ENCODE measurements at regions not wholly inside any gene's neighbourhood (a gene's known extent, or its start where the extent isn't known, plus 50 kb on each side); places are given as distances from the start of the nearest gene placed in this dataset.
"Not testable (repeated sequence)": the region's sequence is repeated elsewhere in the genome, so short reads cannot be mapped to it uniquely, and the experiment has no call there.

DNA sequence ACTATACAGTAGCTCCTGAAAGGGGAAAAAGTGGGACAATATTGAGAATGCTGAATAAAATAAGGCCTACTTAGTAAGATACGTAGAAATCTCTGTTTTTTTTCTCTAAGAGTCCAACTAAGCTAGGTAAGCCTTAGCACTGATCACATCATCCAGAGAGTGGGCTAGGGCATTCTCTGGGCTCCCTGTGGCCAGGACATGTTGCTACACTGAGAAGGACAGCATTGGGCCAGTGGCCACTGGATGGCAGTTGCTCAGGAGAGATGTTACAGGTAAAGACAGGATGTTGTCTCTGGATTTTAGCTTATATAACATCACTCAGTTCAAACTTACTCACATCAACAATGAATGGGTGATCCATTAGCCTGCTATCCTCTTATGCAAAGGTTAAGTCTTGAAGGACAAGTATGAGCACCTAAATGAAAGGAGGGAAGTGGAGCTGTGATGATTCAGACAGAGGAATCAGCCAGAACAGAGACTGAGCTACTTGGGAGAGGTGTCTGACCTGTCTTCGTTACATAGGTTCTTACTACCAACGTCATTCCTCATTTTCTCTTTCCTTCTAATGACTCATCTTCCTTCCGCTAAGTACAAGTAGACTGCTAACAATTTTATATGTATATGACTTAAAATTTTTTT, 226.6 kb upstream of the ADCY2 start:
- no peak for DNase-seq (ENCODE audit: low read depth in 6 of 9, low spot score in 9 of 9)
- no peaks in the 10 kb centered on the region for H3K36me3 ChIP-seq (ENCODE audit: control insufficient read depth in 2 of 2, insufficient read depth in 2 of 2, low read length in 1 of 2)
- 85% methylated on average over 4 of the region's 4 CpGs for WGBS
- no peaks in the 10 kb centered on the region for H3K9me3 ChIP-seq (ENCODE audit: control insufficient read depth in 2 of 2, insufficient read depth in 1 of 2, low read length in 1 of 2)
- no peak overlapping the region for H3K27ac ChIP-seq (ENCODE audit: low read depth in 1 of 2, low read length in 1 of 2)
- no peak overlapping the region for H3K4me3 ChIP-seq (ENCODE audit: low read length in 2 of 2)
- no peaks in the 10 kb centered on the region for H3K27me3 ChIP-seq (ENCODE audit: control insufficient read depth in 2 of 2, insufficient read depth in 1 of 2, low read length in 1 of 2)
- H3K4me1 ChIP-seq (ENCODE audit: control insufficient read depth in 2 of 2, insufficient read depth in 2 of 2, low read length in 2 of 2): no peaks in the 10 kb centered on the region

DNA sequence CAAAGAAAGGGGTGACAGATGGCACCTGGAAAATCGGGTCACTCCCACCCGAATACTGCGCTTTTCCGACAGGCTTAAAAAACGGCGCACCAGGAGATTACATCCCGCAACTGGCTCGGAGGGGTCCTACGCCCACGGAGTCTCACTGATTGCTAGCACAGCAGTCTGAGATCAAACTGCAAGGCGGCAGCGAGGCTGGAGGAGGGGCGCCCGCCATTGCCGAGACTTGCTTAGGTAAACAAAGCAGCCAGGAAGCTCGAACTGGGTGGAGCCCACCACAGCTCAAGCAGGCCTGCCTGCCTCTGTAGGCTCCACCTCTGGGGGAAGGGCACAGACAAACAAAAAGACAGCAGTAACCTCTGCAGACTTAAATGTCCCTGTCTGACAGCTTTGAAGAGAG, 225.2 kb upstream of the ADCY2 start:
- not testable (repeated sequence) for H3K27me3 ChIP-seq (ENCODE audit: control insufficient read depth in 2 of 2, insufficient read depth in 1 of 2, low read length in 1 of 2); H3K9me3 ChIP-seq (ENCODE audit: control insufficient read depth in 2 of 2, insufficient read depth in 1 of 2, low read length in 1 of 2); H3K4me1 ChIP-seq (ENCODE audit: control insufficient read depth in 2 of 2, insufficient read depth in 2 of 2, low read length in 2 of 2); H3K36me3 ChIP-seq (ENCODE audit: control insufficient read depth in 2 of 2, insufficient read depth in 2 of 2, low read length in 1 of 2); H3K27ac ChIP-seq (ENCODE audit: low read depth in 1 of 2, low read length in 1 of 2); H3K4me3 ChIP-seq (ENCODE audit: low read length in 2 of 2); DNase-seq (ENCODE audit: low read depth in 6 of 9, low spot score in 9 of 9)
- 68% methylated on average over 16 of the region's 16 CpGs for WGBS

DNA sequence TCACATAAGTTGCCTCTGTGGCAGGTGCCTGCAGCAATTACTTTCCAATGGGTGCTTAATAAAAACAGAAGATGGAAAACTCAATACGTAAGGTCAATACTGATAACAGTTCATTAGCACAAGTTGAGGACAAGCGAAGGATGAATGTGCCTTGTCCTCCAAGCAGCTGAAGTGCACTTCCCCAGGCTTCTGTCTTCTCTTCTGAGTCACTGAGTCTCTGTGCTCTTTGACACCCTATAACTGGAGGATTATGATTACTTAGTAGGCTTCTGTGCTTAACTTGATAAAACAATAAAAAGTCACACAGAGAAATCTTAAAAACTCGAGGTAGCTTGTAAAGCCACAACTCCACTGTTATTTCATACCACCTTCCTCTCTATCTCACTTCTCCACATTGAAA, 216.6 kb upstream of the ADCY2 start:
- no peaks in the 10 kb centered on the region for H3K9me3 ChIP-seq (ENCODE audit: control insufficient read depth in 2 of 2, insufficient read depth in 1 of 2, low read length in 1 of 2)
- H3K4me3 ChIP-seq (ENCODE audit: low read length in 2 of 2): no peak overlapping the region
- H3K27ac ChIP-seq (ENCODE audit: low read depth in 1 of 2, low read length in 1 of 2): no peak overlapping the region
- H3K27me3 ChIP-seq (ENCODE audit: control insufficient read depth in 2 of 2, insufficient read depth in 1 of 2, low read length in 1 of 2): no peaks in the 10 kb centered on the region
- DNase-seq (ENCODE audit: low read depth in 6 of 9, low spot score in 9 of 9): no peak
- H3K4me1 ChIP-seq (ENCODE audit: control insufficient read depth in 2 of 2, insufficient read depth in 2 of 2, low read length in 2 of 2): no peaks in the 10 kb centered on the region
- WGBS: 85% methylated on average over 3 of the region's 3 CpGs
- H3K36me3 ChIP-seq (ENCODE audit: control insufficient read depth in 2 of 2, insufficient read depth in 2 of 2, low read length in 1 of 2): no peaks in the 10 kb centered on the region

DNA sequence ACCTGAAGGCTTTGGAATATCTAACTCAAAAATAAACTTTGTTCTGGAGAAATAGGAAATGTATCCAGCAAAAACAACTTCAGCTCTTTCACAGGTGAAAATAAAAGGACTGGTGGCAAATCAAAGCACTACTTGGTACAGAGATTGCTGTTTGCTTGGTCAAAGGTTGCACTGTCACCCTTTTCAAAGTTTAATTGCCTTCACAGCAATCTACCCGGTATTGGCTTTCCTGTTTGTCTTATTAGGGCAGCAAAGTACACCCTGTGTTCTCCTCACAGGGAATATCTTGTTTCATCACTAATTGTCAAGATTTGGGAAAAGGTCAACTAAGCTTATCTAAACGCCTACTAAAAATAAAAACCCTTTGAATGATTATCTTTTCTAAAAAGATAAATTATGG, 214.1 kb upstream of the ADCY2 start:
- WGBS: 77% methylated on average over 2 of the region's 2 CpGs
- Histone ChIP-seq H3K4me1 (ENCODE audit: control insufficient read depth in 2 of 2, insufficient read depth in 2 of 2, low read length in 2 of 2) (no peaks in the 10 kb centered on the region), H3K27me3 (ENCODE audit: control insufficient read depth in 2 of 2, insufficient read depth in 1 of 2, low read length in 1 of 2) (no peaks in the 10 kb centered on the region), H3K36me3 (ENCODE audit: control insufficient read depth in 2 of 2, insufficient read depth in 2 of 2, low read length in 1 of 2) (no peaks in the 10 kb centered on the region), H3K4me3 (ENCODE audit: low read length in 2 of 2) (no peak overlapping the region), H3K9me3 (ENCODE audit: control insufficient read depth in 2 of 2, insufficient read depth in 1 of 2, low read length in 1 of 2) (no peaks in the 10 kb centered on the region), H3K27ac (ENCODE audit: low read depth in 1 of 2, low read length in 1 of 2) (no peak overlapping the region)
- no peak for DNase-seq (ENCODE audit: low read depth in 6 of 9, low spot score in 9 of 9)

DNA sequence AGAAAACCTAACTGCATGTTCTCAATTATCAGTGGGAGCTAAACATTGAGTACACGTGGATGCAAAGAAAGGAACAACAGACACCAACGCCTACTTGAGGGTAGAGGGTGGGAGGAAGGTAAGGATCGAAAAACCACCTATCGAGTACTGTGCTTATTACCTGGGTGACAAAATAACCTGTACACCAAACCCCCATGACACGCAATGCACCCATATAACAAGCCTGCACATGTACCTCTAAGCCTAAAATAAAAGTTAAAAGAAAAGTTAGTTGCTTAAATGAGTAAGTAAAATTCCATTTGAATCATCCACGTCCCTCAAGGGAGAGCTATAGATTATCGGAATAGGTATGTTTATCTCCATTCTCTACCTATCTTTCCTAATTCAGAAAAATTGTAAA, 210.2 kb upstream of the ADCY2 start:
- no peak for DNase-seq (ENCODE audit: low read depth in 6 of 9, low spot score in 9 of 9)
- no peaks in the 10 kb centered on the region for H3K4me1 ChIP-seq (ENCODE audit: control insufficient read depth in 2 of 2, insufficient read depth in 2 of 2, low read length in 2 of 2)
- 93% methylated on average over 7 of the region's 7 CpGs for WGBS
- no peak overlapping the region for H3K27ac ChIP-seq (ENCODE audit: low read depth in 1 of 2, low read length in 1 of 2)
- no peak overlapping the region for H3K4me3 ChIP-seq (ENCODE audit: low read length in 2 of 2)
- H3K9me3 ChIP-seq (ENCODE audit: control insufficient read depth in 2 of 2, insufficient read depth in 1 of 2, low read length in 1 of 2): no peaks in the 10 kb centered on the region
- H3K27me3 ChIP-seq (ENCODE audit: control insufficient read depth in 2 of 2, insufficient read depth in 1 of 2, low read length in 1 of 2): no peaks in the 10 kb centered on the region
- H3K36me3 ChIP-seq (ENCODE audit: control insufficient read depth in 2 of 2, insufficient read depth in 2 of 2, low read length in 1 of 2): no peaks in the 10 kb centered on the region

DNA sequence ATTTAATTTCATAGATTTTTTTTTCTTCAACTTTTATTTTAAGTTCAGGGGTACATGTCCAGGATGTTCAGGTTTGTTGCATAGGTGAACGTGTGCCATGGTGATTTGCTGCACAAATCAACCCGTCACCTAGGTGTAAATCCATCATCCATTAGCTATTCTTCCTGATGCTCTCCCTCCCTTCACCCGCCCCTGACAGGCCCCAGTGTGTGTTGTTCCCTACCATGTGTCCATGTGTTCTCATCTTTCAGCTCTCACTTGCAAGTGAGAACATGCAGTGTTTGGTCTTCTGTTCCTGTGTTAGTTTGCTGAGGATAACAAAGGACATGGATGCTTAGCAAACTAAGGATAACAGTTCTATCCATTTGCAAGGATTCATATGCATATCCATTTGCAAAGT, 209.1 kb upstream of the ADCY2 start:
- no peaks in the 10 kb centered on the region for H3K9me3 ChIP-seq (ENCODE audit: control insufficient read depth in 2 of 2, insufficient read depth in 1 of 2, low read length in 1 of 2)
- H3K4me1 ChIP-seq (ENCODE audit: control insufficient read depth in 2 of 2, insufficient read depth in 2 of 2, low read length in 2 of 2): no peaks in the 10 kb centered on the region
- H3K4me3 ChIP-seq (ENCODE audit: low read length in 2 of 2): no peak overlapping the region
- no peak for DNase-seq (ENCODE audit: low read depth in 6 of 9, low spot score in 9 of 9)
- H3K27ac ChIP-seq (ENCODE audit: low read depth in 1 of 2, low read length in 1 of 2): no peak overlapping the region
- 87% methylated on average over 3 of the region's 3 CpGs for WGBS
- no peaks in the 10 kb centered on the region for H3K36me3 ChIP-seq (ENCODE audit: control insufficient read depth in 2 of 2, insufficient read depth in 2 of 2, low read length in 1 of 2)
- H3K27me3 ChIP-seq (ENCODE audit: control insufficient read depth in 2 of 2, insufficient read depth in 1 of 2, low read length in 1 of 2): no peaks in the 10 kb centered on the region

DNA sequence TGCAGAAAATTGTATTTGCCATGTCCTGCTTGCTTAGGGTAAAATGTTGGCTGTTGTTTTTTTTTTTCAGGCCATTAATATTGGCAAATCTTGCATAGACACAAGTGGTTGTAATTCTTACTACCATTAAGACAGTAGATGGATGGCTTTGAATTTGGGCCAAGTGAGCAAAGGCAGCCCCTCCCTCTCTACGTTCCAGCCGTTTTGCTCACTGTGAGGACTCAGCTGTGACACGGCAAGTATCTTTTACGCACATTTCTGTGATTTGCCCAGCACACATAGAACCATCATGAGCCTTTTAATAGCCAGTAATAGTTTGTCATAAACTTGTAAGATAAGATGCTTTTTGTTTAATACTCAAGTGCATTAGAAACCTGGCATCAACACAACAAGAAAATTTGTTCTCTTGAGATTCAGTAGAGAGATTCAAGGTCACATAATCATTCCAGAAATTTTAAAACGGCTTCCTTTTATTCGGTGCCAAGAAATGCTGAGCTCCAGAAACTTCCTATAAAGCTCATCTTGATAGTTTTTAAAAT, 205.2 kb upstream of the ADCY2 start:
- DNase-seq (ENCODE audit: low read depth in 6 of 9, low spot score in 9 of 9): no peak
- no peak overlapping the region for H3K4me3 ChIP-seq (ENCODE audit: low read length in 2 of 2)
- no peaks in the 10 kb centered on the region for H3K36me3 ChIP-seq (ENCODE audit: control insufficient read depth in 2 of 2, insufficient read depth in 2 of 2, low read length in 1 of 2)
- H3K9me3 ChIP-seq (ENCODE audit: control insufficient read depth in 2 of 2, insufficient read depth in 1 of 2, low read length in 1 of 2): no peaks in the 10 kb centered on the region
- no peaks in the 10 kb centered on the region for H3K27me3 ChIP-seq (ENCODE audit: control insufficient read depth in 2 of 2, insufficient read depth in 1 of 2, low read length in 1 of 2)
- no peak overlapping the region for H3K27ac ChIP-seq (ENCODE audit: low read depth in 1 of 2, low read length in 1 of 2)
- 79% methylated on average over 6 of the region's 6 CpGs for WGBS
- no peaks in the 10 kb centered on the region for H3K4me1 ChIP-seq (ENCODE audit: control insufficient read depth in 2 of 2, insufficient read depth in 2 of 2, low read length in 2 of 2)

DNA sequence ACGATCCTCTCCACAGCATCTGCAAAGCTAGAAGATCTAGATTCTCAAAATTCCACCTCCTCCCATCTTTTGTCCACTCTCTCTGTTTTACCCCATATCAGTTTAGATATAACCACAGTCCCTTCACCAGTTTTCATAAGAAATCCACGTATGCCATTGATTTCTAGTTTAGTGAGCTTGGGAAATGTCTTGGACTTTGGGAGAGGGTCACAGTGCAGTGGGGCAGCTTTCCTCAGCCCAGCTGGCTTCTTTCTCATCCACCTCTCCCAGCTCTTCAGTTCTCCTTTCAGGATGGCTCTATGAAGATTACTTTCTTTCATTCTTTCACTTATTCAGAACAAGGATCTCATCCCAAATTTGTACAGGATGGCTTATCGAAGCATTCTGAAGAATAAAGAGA, 203.9 kb upstream of the ADCY2 start:
- WGBS: 79% methylated on average over 3 of the region's 3 CpGs
- no peak for DNase-seq (ENCODE audit: low read depth in 6 of 9, low spot score in 9 of 9)
- Histone ChIP-seq H3K4me1 (ENCODE audit: control insufficient read depth in 2 of 2, insufficient read depth in 2 of 2, low read length in 2 of 2) (no peaks in the 10 kb centered on the region), H3K36me3 (ENCODE audit: control insufficient read depth in 2 of 2, insufficient read depth in 2 of 2, low read length in 1 of 2) (no peaks in the 10 kb centered on the region), H3K27ac (ENCODE audit: low read depth in 1 of 2, low read length in 1 of 2) (no peak overlapping the region), H3K4me3 (ENCODE audit: low read length in 2 of 2) (no peak overlapping the region), H3K9me3 (ENCODE audit: control insufficient read depth in 2 of 2, insufficient read depth in 1 of 2, low read length in 1 of 2) (no peaks in the 10 kb centered on the region), H3K27me3 (ENCODE audit: control insufficient read depth in 2 of 2, insufficient read depth in 1 of 2, low read length in 1 of 2) (no peaks in the 10 kb centered on the region)

DNA sequence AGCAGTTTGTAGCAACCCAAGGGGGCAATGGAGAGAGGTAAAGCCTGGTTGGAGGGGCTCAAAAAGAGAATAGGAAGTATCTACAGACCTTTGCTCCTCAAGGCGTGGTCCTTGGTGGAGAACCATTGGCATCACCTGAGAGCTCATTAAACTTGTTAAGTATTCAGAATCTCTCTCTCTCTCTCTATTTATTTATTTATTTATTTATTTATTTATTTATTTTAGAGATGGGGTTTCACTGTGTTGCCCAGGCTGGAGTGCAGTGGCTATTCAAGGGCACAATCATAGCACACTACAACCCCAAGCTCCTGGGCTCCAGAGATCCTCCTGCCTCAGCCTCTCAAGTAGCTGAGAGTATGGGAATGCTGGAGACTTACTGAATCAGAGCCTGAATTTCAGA, 193.1 kb upstream of the ADCY2 start:
- WGBS: 90% methylated on average over 1 of the region's 1 CpG
- no peak for DNase-seq (ENCODE audit: low read depth in 6 of 9, low spot score in 9 of 9)
- no peaks in the 10 kb centered on the region for H3K36me3 ChIP-seq (ENCODE audit: control insufficient read depth in 2 of 2, insufficient read depth in 2 of 2, low read length in 1 of 2)
- H3K27me3 ChIP-seq (ENCODE audit: control insufficient read depth in 2 of 2, insufficient read depth in 1 of 2, low read length in 1 of 2): no peaks in the 10 kb centered on the region
- H3K27ac ChIP-seq (ENCODE audit: low read depth in 1 of 2, low read length in 1 of 2): no peak overlapping the region
- no peaks in the 10 kb centered on the region for H3K4me1 ChIP-seq (ENCODE audit: control insufficient read depth in 2 of 2, insufficient read depth in 2 of 2, low read length in 2 of 2)
- H3K9me3 ChIP-seq (ENCODE audit: control insufficient read depth in 2 of 2, insufficient read depth in 1 of 2, low read length in 1 of 2): peaks cover 0 to under 1% of the 10 kb centered on the region in 2 donors
- no peak overlapping the region for H3K4me3 ChIP-seq (ENCODE audit: low read length in 2 of 2)
